ENCODE measurements at regions not wholly inside any gene's neighbourhood (a gene's known extent, or its start where the extent isn't known, plus 50 kb on each side); places are given as distances from the start of the nearest gene placed in this dataset.

GRCh38 chr9:84486663-84487062 is 146.1 kb upstream of the SLC28A3 start:
- TF ChIP-seq CTCF (IDR thresholded peaks at IDR 0.05) = no peak
- Mint-ChIP-seq H3K27me3 (ENCODE audit: unreplicated experiment) (peaks cover 5% of the 10 kb centered on the region), H3K36me3 (ENCODE audit: unreplicated experiment) (no peaks in the 10 kb centered on the region), H3K4me1 (ENCODE audit: unreplicated experiment) (no peaks in the 10 kb centered on the region), H3K4me3 (ENCODE audit: unreplicated experiment) (no peak overlapping the region), H3K9me3 (ENCODE audit: unreplicated experiment) (no peaks in the 10 kb centered on the region), H3K27ac (ENCODE audit: unreplicated experiment) (no peak overlapping the region)
- no peak for DNase-seq (ENCODE audit: extremely low spot score, unreplicated experiment)

- DNase-seq (ENCODE audit: extremely low spot score, unreplicated experiment) = no peak
- no peak overlapping the region for H3K27ac Mint-ChIP-seq (ENCODE audit: unreplicated experiment)
- H3K27me3 Mint-ChIP-seq (ENCODE audit: unreplicated experiment) = peaks cover 5% of the 10 kb centered on the region
- H3K36me3 Mint-ChIP-seq (ENCODE audit: unreplicated experiment) = no peaks in the 10 kb centered on the region
- H3K4me1 Mint-ChIP-seq (ENCODE audit: unreplicated experiment) = no peaks in the 10 kb centered on the region
- no peaks in the 10 kb centered on the region for H3K9me3 Mint-ChIP-seq (ENCODE audit: unreplicated experiment)
- no peak for TF ChIP-seq CTCF (IDR thresholded peaks at IDR 0.05)
- no peak overlapping the region for H3K4me3 Mint-ChIP-seq (ENCODE audit: unreplicated experiment)
Measured at GRCh38 chr9:84490206-84490841, 149.8 kb upstream of the SLC28A3 start.

GRCh38 chr9:84490842-84491325 is 150.3 kb upstream of the SLC28A3 start:
- no peak for DNase-seq (ENCODE audit: extremely low spot score, unreplicated experiment)
- no peaks in the 10 kb centered on the region for H3K9me3 Mint-ChIP-seq (ENCODE audit: unreplicated experiment)
- H3K4me1 Mint-ChIP-seq (ENCODE audit: unreplicated experiment) = no peaks in the 10 kb centered on the region
- peaks cover 5% of the 10 kb centered on the region for H3K27me3 Mint-ChIP-seq (ENCODE audit: unreplicated experiment)
- no peaks in the 10 kb centered on the region for H3K36me3 Mint-ChIP-seq (ENCODE audit: unreplicated experiment)
- H3K4me3 Mint-ChIP-seq (ENCODE audit: unreplicated experiment) = no peak overlapping the region
- H3K27ac Mint-ChIP-seq (ENCODE audit: unreplicated experiment) = no peak overlapping the region
- no peak for TF ChIP-seq CTCF (IDR thresholded peaks at IDR 0.05)

- Mint-ChIP-seq H3K4me1 (ENCODE audit: unreplicated experiment) (no peaks in the 10 kb centered on the region), H3K27ac (ENCODE audit: unreplicated experiment) (no peak overlapping the region), H3K4me3 (ENCODE audit: unreplicated experiment) (no peak overlapping the region), H3K36me3 (ENCODE audit: unreplicated experiment) (no peaks in the 10 kb centered on the region), H3K27me3 (ENCODE audit: unreplicated experiment) (peaks cover 5% of the 10 kb centered on the region), H3K9me3 (ENCODE audit: unreplicated experiment) (no peaks in the 10 kb centered on the region)
- no peak for TF ChIP-seq CTCF (IDR thresholded peaks at IDR 0.05)
- no peak for DNase-seq (ENCODE audit: extremely low spot score, unreplicated experiment)
Measured at GRCh38 chr9:84492366-84493159, 152.0 kb upstream of the SLC28A3 start.

- TF ChIP-seq CTCF (IDR thresholded peaks at IDR 0.05) = no peak
- Mint-ChIP-seq H3K27ac (ENCODE audit: unreplicated experiment) (no peak overlapping the region), H3K36me3 (ENCODE audit: unreplicated experiment) (no peaks in the 10 kb centered on the region), H3K27me3 (ENCODE audit: unreplicated experiment) (no peaks in the 10 kb centered on the region), H3K9me3 (ENCODE audit: unreplicated experiment) (no peaks in the 10 kb centered on the region), H3K4me1 (ENCODE audit: unreplicated experiment) (no peaks in the 10 kb centered on the region), H3K4me3 (ENCODE audit: unreplicated experiment) (no peak overlapping the region)
- DNase-seq (ENCODE audit: extremely low spot score, unreplicated experiment) = no peak
Measured at GRCh38 chr9:84493284-84493947, 152.9 kb upstream of the SLC28A3 start.
